ENCODE measurements at regions not wholly inside any gene's neighbourhood (a gene's known extent, or its start where the extent isn't known, plus 50 kb on each side); places are given as distances from the start of the nearest gene placed in this dataset.

DNA sequence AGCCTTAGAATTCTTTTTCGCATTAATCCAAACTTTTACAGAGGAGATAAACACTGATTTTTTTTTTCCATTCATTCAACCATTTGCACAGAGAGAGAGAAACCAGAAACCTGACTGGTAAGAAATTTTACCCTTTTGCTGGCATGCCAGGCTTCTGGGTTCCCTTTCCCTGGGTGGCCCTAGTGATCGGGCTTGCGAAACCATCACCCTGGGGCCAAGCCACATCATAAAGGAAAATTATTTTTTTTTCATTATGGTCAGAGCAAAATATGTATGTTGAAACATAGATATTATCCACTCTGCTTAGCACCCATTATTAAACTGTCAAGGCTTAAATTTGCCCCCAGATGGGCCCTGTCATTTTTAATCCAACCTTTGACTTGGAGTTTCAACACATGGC, 55.4 kb upstream of the INHBA start:
- no peaks in the 10 kb centered on the region for H3K36me3 ChIP-seq (ENCODE audit: control insufficient read depth in 4 of 4, insufficient read depth in 3 of 4, low read depth in 1 of 4, low read length in 3 of 4)
- H3K9ac ChIP-seq (ENCODE audit: low read depth in 1 of 2, low read length in 2 of 2), result no peak overlapping the region
- 74% methylated on average over 3 of the region's 3 CpGs for WGBS
- H3K27ac ChIP-seq (ENCODE audit: low read depth in 1 of 2, low read length in 2 of 2), result no peak overlapping the region
- TF ChIP-seq, protein P1, sequence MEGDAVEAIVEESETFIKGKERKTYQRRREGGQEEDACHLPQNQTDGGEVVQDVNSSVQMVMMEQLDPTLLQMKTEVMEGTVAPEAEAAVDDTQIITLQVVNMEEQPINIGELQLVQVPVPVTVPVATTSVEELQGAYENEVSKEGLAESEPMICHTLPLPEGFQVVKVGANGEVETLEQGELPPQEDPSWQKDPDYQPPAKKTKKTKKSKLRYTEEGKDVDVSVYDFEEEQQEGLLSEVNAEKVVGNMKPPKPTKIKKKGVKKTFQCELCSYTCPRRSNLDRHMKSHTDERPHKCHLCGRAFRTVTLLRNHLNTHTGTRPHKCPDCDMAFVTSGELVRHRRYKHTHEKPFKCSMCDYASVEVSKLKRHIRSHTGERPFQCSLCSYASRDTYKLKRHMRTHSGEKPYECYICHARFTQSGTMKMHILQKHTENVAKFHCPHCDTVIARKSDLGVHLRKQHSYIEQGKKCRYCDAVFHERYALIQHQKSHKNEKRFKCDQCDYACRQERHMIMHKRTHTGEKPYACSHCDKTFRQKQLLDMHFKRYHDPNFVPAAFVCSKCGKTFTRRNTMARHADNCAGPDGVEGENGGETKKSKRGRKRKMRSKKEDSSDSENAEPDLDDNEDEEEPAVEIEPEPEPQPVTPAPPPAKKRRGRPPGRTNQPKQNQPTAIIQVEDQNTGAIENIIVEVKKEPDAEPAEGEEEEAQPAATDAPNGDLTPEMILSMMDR (IDR thresholded peaks at IDR 0.05; ENCODE audit: low read depth, low read length, missing input control), result no peak
- TF ChIP-seq HNF4A (conservative IDR thresholded peaks at IDR 0.05), result no peak
- TF ChIP-seq RAD21 (IDR thresholded peaks at IDR 0.05), result no peak
- TF ChIP-seq, protein P2, sequence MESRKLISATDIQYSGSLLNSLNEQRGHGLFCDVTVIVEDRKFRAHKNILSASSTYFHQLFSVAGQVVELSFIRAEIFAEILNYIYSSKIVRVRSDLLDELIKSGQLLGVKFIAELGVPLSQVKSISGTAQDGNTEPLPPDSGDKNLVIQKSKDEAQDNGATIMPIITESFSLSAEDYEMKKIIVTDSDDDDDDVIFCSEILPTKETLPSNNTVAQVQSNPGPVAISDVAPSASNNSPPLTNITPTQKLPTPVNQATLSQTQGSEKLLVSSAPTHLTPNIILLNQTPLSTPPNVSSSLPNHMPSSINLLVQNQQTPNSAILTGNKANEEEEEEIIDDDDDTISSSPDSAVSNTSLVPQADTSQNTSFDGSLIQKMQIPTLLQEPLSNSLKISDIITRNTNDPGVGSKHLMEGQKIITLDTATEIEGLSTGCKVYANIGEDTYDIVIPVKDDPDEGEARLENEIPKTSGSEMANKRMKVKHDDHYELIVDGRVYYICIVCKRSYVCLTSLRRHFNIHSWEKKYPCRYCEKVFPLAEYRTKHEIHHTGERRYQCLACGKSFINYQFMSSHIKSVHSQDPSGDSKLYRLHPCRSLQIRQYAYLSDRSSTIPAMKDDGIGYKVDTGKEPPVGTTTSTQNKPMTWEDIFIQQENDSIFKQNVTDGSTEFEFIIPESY (IDR thresholded peaks at IDR 0.05), result no peak
- TF ChIP-seq FOXA2 (IDR thresholded peaks at IDR 0.05), result no peak
- TF ChIP-seq ATF3 (IDR thresholded peaks at IDR 0.05), result no peak
- no peak for TF ChIP-seq YY1 (IDR thresholded peaks at IDR 0.05)
- no peak for TF ChIP-seq REST (IDR thresholded peaks at IDR 0.05)
- TF ChIP-seq NR2F2 (IDR thresholded peaks at IDR 0.05), result no peak
- TF ChIP-seq, protein P3, sequence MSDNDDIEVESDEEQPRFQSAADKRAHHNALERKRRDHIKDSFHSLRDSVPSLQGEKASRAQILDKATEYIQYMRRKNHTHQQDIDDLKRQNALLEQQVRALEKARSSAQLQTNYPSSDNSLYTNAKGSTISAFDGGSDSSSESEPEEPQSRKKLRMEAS (IDR thresholded peaks at IDR 0.05), result no peak
- TF ChIP-seq GABPA (IDR thresholded peaks at IDR 0.05 in 1 of 2, conservative IDR thresholded peaks at IDR 0.05 in 1 of 2), result no peak
- TF ChIP-seq JUND (IDR thresholded peaks at IDR 0.05), result no peak
- TF ChIP-seq RXRA (IDR thresholded peaks at IDR 0.05), result no peak
- no peak for TF ChIP-seq FOXA1 (IDR thresholded peaks at IDR 0.05)
- no peak for TF ChIP-seq SP1 (IDR thresholded peaks at IDR 0.05)
- no peak for TF ChIP-seq EGR1 (IDR thresholded peaks at IDR 0.05; ENCODE audit: low read depth in 2 of 2)
- no peak for TF ChIP-seq TAF1 (conservative IDR thresholded peaks at IDR 0.05)
- TF ChIP-seq HNF4G (IDR thresholded peaks at IDR 0.05), result no peak
- H3K9me3 ChIP-seq (ENCODE audit: control insufficient read depth in 4 of 4, low read length in 3 of 4), result no peaks in the 10 kb centered on the region
- no peak overlapping the region for H3K4me3 ChIP-seq (ENCODE audit: low read depth in 1 of 3, low read length in 3 of 3)
- no peaks in the 10 kb centered on the region for H3K4me1 ChIP-seq (ENCODE audit: control insufficient read depth in 4 of 4, insufficient read depth in 4 of 4, low read length in 3 of 4)
- DNase-seq (ENCODE audit: low spot score), result no peak
- no peaks in the 10 kb centered on the region for H3K27me3 ChIP-seq (ENCODE audit: control insufficient read depth in 4 of 4, insufficient read depth in 4 of 4, low read length in 3 of 4)
